IPS-20b (cell line): ENCODE measurements at regions not wholly inside any gene's neighbourhood (a gene's known extent, or its start where the extent isn't known, plus 50 kb on each side); places are given as distances from the start of the nearest gene placed in this dataset.

Experiments used
- H3K27ac ChIP-seq: one replicate; pipeline ENCODE4 v1.5.1; 2013; ENCODE audit warnings: low read length
- H3K27me3 ChIP-seq: 2 replicates; pipeline ENCODE4 v1.6.1; 2013; ENCODE audit warnings: mild to moderate bottlenecking, low read length, inconsistent platforms; ENCODE audit not compliant: insufficient read depth
- H3K36me3 ChIP-seq: 2 replicates; pipeline ENCODE4 v1.6.1; 2013; ENCODE audit warnings: low read depth, mild to moderate bottlenecking, inconsistent platforms, low read length, moderate library complexity; ENCODE audit not compliant: insufficient read depth
- H3K4me1 ChIP-seq: 2 replicates; pipeline ENCODE4 v1.6.1; 2013; ENCODE audit warnings: mild to moderate bottlenecking, control low read depth, inconsistent platforms, low read length, moderate library complexity; ENCODE audit not compliant: insufficient read depth
- H3K4me3 ChIP-seq: 2 replicates; pipeline ENCODE4 v1.5.1; 2013; ENCODE audit warnings: mild to moderate bottlenecking, low read length, inconsistent platforms
- H3K9ac ChIP-seq: 2 replicates; pipeline ENCODE4 v1.6.1; 2013; ENCODE audit warnings: low read depth, mild to moderate bottlenecking, inconsistent platforms, low read length, moderate library complexity
- H3K9me3 ChIP-seq: 2 replicates; pipeline ENCODE4 v1.6.1; 2013; ENCODE audit warnings: mild to moderate bottlenecking, low read depth, low read length, inconsistent platforms; ENCODE audit not compliant: insufficient read depth

DNA sequence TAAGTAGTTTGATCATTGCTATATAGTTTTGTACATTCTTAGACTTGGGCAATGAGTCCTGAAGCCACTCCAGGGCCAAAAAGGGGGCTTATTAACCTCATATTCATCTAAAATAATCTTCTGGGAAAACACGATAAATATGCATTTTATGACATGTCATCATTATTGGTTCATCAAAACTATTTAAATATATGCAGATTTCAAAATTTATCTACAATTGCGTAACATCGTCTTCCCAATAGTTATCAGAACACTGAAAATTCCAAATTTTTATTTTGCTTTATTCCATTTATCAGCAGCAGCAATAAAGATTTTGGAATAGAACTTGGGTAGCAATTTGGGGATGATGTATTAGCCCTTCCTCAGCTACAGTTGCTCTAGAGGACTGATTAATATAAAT is 550.0 kb downstream of the IQCM start:
- no peak overlapping the region for H3K27ac ChIP-seq
- H3K4me1 ChIP-seq, result no peaks in the 10 kb centered on the region
- no peaks in the 10 kb centered on the region for H3K27me3 ChIP-seq
- no peaks in the 10 kb centered on the region for H3K36me3 ChIP-seq
- H3K9me3 ChIP-seq, result no peaks in the 10 kb centered on the region
- no peak overlapping the region for H3K9ac ChIP-seq
- H3K4me3 ChIP-seq, result no peak overlapping the region

DNA sequence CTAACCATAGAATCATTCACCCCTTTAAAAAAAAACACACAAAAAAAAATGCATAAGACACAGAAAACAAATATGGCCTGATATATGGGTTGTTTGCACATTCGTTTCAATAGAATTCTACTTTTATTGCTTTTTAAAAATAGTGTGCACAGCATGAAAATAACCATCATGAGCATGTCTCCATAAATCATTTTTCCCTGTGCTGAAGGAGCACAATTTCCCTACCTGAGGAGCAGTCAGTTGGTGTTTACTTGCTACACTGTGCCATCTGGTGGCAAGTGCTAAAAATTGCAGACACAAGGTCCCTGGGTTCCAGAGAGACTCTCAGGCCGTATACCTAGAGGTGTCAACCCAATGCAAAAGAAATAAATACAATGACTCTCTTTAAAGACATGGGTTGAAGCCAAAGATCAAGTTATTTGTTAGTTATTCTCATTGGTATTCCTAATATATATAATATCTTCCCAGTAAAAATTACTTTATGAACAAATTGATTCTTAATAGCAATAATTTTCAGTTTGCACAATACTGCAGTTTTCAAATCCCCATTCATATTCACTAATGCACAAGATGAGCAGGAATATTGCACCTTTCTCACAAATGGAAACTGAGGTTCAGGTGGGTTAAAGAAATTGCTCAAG is 551.4 kb downstream of the IQCM start:
- Histone ChIP-seq H3K9me3 (no peaks in the 10 kb centered on the region), H3K4me1 (no peaks in the 10 kb centered on the region), H3K27ac (no peak overlapping the region), H3K4me3 (no peak overlapping the region), H3K9ac (no peak overlapping the region), H3K27me3 (no peaks in the 10 kb centered on the region), H3K36me3 (no peaks in the 10 kb centered on the region)

DNA sequence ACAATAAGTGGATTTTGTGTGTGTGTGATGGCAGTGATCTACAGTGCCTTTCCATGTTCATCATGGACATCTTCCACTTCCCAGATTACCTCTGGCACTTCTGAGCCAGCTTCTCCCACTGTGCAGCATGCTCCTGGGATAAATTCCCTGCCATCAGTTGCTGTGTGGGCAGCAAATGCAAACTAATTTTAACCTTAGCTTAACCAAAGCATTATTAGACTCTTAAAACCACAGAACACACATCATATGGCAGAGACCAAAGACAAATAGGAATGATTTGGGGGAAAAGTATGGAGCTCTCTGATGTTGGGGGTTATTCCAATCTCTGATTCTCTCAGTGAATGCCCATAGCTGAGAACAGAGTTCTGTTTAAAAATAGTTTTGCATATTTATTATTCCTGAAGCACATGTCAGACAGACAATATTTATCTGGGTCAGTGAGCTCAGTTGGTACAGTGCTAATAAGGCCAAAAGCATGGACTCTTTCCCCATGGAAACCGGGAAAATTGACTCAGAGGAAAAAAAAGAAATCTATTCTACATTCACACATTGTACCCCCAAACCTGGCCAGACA is 567.4 kb downstream of the IQCM start:
- H3K9me3 ChIP-seq, result no peaks in the 10 kb centered on the region
- no peak overlapping the region for H3K9ac ChIP-seq
- no peak overlapping the region for H3K4me3 ChIP-seq
- H3K4me1 ChIP-seq, result no peaks in the 10 kb centered on the region
- H3K27ac ChIP-seq, result no peak overlapping the region
- H3K27me3 ChIP-seq, result no peaks in the 10 kb centered on the region
- H3K36me3 ChIP-seq, result no peaks in the 10 kb centered on the region

DNA sequence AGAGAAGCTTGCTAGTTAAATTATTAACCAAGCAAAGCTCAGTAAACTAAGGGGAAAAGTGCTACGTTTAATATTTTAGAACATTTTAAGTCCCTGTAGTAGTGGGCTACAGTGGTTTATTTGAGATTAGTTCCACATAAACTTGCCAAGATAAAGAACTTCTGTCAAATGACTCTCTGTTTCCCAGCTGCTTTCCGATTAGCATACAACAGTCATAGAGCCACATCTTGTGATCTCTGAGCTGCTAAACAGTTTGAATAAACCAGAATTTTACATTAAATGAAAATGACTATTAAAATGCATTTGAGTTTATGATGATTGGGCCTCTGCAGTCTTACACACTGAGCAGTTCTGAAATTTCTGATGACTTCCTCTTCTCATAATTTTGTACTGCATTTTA is 568.5 kb downstream of the IQCM start:
- H3K27ac ChIP-seq, result no peak overlapping the region
- no peak overlapping the region for H3K9ac ChIP-seq
- H3K36me3 ChIP-seq, result no peaks in the 10 kb centered on the region
- no peak overlapping the region for H3K4me3 ChIP-seq
- H3K9me3 ChIP-seq, result peaks cover 1% of the 10 kb centered on the region; the same call in 1 of the 2 replicates
- H3K27me3 ChIP-seq, result no peaks in the 10 kb centered on the region
- no peaks in the 10 kb centered on the region for H3K4me1 ChIP-seq

- Histone ChIP-seq H3K4me1 (no peaks in the 10 kb centered on the region), H3K4me3 (no peak overlapping the region), H3K9me3 (peaks cover 8% of the 10 kb centered on the region; the same call in 1 of the 2 replicates), H3K36me3 (no peaks in the 10 kb centered on the region), H3K27me3 (no peaks in the 10 kb centered on the region), H3K9ac (no peak overlapping the region), H3K27ac (no peak overlapping the region)
Measured at GRCh38 chr4:149245333-149245732, 570.3 kb downstream of the IQCM start.

GRCh38 chr4:149238097-149238496 is 577.5 kb downstream of the IQCM start:
- H3K9ac ChIP-seq, result no peak overlapping the region
- no peaks in the 10 kb centered on the region for H3K4me1 ChIP-seq
- H3K27ac ChIP-seq, result no peak overlapping the region
- H3K27me3 ChIP-seq, result no peaks in the 10 kb centered on the region
- H3K4me3 ChIP-seq, result no peak overlapping the region
- H3K36me3 ChIP-seq, result no peaks in the 10 kb centered on the region
- peaks cover 8% of the 10 kb centered on the region; the same call in 1 of the 2 replicates for H3K9me3 ChIP-seq

DNA sequence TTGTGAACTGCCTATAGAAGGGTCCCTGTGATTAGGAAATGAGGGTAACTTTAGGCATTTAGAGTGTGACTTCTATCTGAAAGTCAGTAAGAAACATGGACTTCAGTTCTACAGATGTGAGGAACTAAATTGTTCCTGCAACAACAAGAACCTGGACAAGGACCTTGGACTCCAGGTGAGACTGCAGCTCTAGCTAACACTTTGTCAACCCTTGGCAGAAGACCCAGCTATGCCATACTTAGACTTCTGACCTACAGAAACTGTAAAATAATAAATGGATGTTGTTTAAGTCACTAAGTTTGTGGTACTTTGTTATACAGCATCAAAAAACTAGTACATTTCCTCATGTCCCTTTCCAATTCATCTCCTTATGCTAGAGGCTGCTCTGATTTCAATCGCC is 580.8 kb downstream of the IQCM start:
- no peaks in the 10 kb centered on the region for H3K36me3 ChIP-seq
- H3K27me3 ChIP-seq, result no peaks in the 10 kb centered on the region
- no peaks in the 10 kb centered on the region for H3K4me1 ChIP-seq
- no peaks in the 10 kb centered on the region for H3K9me3 ChIP-seq
- no peak overlapping the region for H3K9ac ChIP-seq
- no peak overlapping the region for H3K27ac ChIP-seq
- no peak overlapping the region for H3K4me3 ChIP-seq

- H3K4me3 ChIP-seq, result no peak overlapping the region
- no peaks in the 10 kb centered on the region for H3K27me3 ChIP-seq
- no peak overlapping the region for H3K27ac ChIP-seq
- H3K4me1 ChIP-seq, result no peaks in the 10 kb centered on the region
- H3K36me3 ChIP-seq, result no peaks in the 10 kb centered on the region
- no peaks in the 10 kb centered on the region for H3K9me3 ChIP-seq
- no peak overlapping the region for H3K9ac ChIP-seq
Measured at GRCh38 chr4:149223659-149224058, 592.0 kb downstream of the IQCM start.

- no peaks in the 10 kb centered on the region for H3K27me3 ChIP-seq
- H3K27ac ChIP-seq, result no peak overlapping the region
- no peak overlapping the region for H3K9ac ChIP-seq
- no peak overlapping the region for H3K4me3 ChIP-seq
- no peaks in the 10 kb centered on the region for H3K4me1 ChIP-seq
- H3K36me3 ChIP-seq, result no peaks in the 10 kb centered on the region
- H3K9me3 ChIP-seq, result no peaks in the 10 kb centered on the region
Measured at GRCh38 chr4:149218672-149219071, 597.0 kb downstream of the IQCM start.

- Histone ChIP-seq H3K27me3 (no peaks in the 10 kb centered on the region), H3K4me3 (no peak overlapping the region)
Measured at GRCh38 chr4:149214301-149214700, 601.3 kb downstream of the IQCM start.

GRCh38 chr4:149211876-149212275 is 603.8 kb downstream of the IQCM start:
- no peaks in the 10 kb centered on the region for H3K4me1 ChIP-seq
- H3K9ac ChIP-seq, result no peak overlapping the region
- H3K27me3 ChIP-seq, result no peaks in the 10 kb centered on the region
- H3K4me3 ChIP-seq, result no peak overlapping the region
- H3K27ac ChIP-seq, result no peak overlapping the region
- no peaks in the 10 kb centered on the region for H3K36me3 ChIP-seq
- no peaks in the 10 kb centered on the region for H3K9me3 ChIP-seq

More at GRCh38 chr4:149214301-149214700, 601.3 kb downstream of the IQCM start:
- H3K27ac ChIP-seq, result no peak overlapping the region
- no peaks in the 10 kb centered on the region for H3K4me1 ChIP-seq
- H3K36me3 ChIP-seq, result no peaks in the 10 kb centered on the region
- H3K9me3 ChIP-seq, result no peaks in the 10 kb centered on the region
- H3K9ac ChIP-seq, result no peak overlapping the region

DNA sequence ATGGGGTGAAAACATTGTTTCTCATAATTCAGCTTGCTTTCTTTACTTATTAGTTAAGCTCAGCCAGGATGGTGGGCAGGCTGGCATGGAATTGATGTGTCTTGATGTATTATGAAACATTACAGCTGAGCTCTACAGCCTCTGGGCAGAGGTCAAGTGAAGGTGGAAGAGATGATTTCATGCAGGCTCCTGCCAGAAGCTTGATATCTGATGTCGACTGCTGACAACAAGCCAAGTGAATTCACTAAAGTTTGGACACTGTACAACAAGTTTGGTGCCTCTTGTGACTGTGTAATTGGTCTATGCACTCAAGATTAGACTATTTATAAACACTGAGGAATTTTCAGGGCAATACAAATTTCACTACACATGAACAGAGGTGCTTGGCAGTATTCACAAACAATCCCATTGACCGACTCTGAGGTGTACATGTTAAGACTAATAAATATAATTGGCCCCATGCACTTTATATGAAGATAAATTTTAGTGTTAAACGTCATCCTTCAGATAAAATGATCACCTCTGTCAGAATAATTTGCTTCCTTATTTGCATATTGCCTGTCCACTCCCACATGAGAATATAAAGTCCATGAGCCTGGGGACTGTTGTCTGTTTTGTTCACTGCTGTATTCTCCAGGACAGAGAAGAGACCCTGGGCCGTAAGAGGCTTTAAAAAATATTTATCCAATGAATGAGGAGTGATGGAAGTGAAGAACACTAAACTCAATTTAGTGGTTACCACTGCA is 612.2 kb downstream of the IQCM start:
- no peak overlapping the region for H3K27ac ChIP-seq
- no peaks in the 10 kb centered on the region for H3K9me3 ChIP-seq
- no peaks in the 10 kb centered on the region for H3K27me3 ChIP-seq
- no peak overlapping the region for H3K4me3 ChIP-seq
- H3K4me1 ChIP-seq, result no peaks in the 10 kb centered on the region
- no peak overlapping the region for H3K9ac ChIP-seq
- H3K36me3 ChIP-seq, result no peaks in the 10 kb centered on the region
